D341Med (cell line): ENCODE measurements at regions not wholly inside any gene's neighbourhood (a gene's known extent, or its start where the extent isn't known, plus 50 kb on each side); places are given as distances from the start of the nearest gene placed in this dataset.

ENCODE experiments used
- DNase-seq: peaks from one replicate; pipeline ENCODE4 v3.0.0; 2012; ENCODE audit warnings: low spot score

DNA sequence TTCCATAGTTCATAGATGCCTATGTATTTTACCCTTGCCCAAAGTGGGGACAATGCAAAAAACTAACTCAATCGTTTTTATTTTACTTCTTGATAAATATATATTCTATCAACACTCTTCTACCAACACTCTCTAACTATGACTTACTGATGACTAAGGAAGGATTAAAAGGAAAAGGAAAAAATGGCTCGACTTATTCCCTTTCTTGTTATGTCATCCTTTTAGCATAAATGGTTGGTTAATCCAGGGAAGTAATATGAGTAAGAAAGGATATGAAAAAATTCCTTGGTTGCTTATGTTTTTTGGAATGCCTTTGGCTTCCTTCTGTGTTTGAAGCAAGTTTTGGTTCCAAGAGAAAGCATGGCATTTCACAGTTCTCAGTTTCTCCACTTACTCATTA lies 1087.1 kb downstream of the C4orf33 start:
- no peak for DNase-seq

DNA sequence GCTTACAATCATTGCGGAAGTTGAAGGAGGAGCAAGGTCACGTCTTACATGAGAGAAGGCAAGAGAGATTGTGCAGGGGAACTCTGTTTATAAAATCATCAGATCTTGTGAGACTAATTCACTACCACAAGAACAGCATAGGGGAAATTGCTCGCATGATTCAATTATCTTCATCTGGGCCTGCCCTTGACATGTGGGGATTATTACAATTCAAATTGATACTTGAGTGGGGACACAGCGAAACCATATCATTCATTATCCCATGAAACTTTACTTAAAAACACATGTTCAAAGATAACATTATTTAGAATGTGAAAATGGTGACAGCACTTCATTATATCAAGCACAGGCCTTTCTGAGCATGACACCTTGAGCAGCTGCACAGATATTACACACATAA lies 1087.8 kb downstream of the C4orf33 start:
- DNase-seq = no peak

DNA sequence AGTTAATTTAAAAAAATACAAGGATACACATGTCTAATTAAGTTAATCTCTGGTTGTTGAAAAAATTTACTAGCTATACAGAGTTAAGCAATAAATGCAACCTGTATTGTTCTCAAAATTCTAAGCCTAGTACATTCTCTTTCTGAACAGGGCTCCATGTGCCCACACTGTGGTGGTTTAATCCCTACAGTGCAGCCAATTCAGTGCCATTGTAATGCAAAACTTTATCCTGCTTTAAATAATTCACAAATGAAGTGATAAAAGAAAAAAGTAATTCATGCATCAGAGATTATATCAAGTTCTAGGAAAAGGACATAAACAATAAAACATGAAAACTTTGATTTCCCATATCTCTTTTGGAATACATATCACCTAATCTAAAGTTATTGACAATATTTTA lies 1089.2 kb downstream of the C4orf33 start:
- no peak for DNase-seq

DNA sequence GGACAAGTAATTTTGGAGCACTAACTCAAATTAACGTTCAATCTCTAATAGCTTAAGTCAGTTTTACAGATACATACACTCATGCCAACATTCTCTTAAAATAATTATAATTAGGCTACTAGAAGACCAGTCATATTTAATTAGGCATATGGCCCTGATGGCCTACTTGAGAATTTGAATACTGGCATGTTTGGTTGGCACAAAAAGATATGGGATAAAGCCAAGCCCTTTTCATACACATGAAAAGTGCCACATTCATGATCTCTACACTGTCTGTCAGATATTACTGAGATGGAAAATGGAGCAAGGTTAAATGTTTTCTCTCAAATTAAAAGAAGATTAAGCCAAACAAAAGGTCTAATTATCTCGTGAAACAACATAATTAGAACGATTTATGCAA lies 1091.0 kb downstream of the C4orf33 start:
- no peak for DNase-seq

DNA sequence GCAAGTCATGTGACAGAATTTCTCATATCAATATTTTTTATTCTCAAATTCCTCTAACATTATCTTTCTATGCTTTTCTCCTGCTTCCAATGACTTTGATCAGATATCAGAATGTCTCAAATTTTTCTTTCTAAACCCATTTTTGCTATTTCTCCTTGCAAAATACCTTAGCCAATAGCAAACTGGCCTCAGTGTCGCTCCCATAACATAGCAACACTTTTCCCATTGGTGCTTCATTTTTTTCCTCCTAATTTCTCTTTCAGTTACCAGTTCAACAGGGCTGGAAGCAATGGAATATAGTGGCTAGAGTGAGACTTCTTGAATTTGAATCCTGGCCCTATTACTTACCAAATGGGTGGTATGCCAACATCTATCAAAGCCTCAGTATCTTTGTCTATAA lies 1091.6 kb downstream of the C4orf33 start:
- DNase-seq = no peak

DNA sequence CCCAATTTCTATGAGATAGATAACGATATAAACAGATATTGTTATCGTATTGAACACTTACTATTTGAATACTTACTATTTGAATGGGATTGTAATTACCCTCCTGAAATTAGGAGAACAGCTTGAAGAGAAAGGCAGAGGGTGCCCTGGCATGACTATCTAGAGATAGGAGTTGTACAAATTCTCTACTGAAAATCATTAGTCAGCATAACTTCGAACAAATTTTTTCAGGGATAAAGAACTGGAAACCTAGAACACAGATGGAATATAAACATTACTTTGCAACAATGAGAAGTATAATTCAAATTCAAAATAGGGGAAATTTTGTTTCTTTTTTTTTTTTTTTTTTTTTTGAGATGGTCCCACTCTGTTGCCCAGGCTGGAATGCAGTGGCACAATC lies 1096.8 kb downstream of the C4orf33 start:
- DNase-seq = no peak

DNA sequence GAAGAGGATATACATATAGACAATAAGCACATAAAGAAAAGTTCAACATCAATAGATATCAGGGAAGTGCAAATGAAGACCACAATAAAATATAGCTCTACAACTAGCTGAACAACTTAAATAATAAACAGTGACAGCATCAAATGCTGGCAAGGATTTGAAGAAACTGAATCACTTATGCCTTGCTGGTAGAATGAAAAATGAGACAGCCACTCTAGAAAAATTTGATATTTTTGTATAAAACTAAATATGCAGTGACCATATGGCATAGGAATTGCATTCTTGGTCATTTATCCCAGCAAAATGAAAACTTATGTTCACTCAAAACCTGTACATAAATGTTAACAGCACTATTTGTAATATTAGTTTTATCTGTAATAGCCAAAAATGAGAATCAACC lies 1102.0 kb downstream of the C4orf33 start:
- DNase-seq = no peak

DNA sequence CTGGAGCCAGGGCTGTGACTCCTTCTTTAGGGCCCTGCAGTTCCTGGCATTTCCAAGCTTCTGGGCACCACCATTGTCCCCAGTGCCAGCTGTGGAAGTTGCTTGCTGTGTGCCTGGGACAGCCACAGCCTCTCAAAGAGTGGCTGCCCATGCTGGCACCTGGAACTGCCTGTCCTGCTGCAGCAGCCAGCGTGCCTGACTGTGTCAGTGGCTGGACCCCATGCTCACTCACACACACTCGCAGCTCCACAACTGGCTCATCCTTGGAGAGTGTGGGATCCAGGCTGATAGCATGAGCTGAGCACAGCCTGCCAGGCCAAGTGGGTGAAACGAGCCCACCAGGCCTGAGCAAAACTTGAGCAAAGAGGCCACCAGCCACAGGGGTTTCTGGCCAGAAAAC lies 1107.6 kb downstream of the C4orf33 start:
- DNase-seq = no peak

DNA sequence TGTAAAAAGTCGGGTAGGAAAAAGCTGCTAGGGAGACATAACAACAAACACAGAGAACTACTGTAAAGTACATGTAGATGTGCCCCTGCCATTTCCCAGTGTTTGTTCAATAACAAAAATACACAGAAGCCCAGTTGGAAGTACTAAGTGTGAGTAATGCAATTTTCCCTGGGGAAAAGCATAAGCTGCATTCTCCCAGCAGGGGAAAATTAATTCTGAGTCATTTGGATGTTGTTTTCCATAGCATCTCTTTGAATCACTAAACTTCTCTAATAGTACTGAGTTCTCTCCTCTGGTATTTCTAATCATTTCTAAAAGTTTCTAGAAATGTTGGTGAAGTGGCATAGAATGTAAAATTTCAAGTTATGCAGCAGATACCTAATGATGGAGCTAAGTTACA lies 1114.9 kb downstream of the C4orf33 start:
- no peak for DNase-seq

DNA sequence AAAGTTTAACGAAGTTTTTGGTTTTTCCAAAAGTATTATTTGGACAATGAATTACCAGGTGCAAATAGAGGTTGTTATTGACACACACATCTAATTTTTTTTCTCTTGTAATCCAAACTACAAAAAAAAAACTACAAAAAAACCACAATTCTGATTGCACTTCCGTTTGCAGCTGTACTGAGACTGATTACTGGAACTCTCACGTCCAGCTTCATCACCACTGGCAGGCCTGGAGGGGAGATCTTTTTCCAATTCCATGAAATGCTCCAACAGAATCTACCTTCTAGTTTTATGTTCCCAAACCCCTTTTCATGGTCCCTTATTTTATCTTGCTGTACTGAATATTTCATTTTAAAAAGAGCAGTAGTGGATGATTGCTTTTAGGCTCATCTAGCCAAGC lies 1118.3 kb downstream of the C4orf33 start:
- DNase-seq = no peak

DNA sequence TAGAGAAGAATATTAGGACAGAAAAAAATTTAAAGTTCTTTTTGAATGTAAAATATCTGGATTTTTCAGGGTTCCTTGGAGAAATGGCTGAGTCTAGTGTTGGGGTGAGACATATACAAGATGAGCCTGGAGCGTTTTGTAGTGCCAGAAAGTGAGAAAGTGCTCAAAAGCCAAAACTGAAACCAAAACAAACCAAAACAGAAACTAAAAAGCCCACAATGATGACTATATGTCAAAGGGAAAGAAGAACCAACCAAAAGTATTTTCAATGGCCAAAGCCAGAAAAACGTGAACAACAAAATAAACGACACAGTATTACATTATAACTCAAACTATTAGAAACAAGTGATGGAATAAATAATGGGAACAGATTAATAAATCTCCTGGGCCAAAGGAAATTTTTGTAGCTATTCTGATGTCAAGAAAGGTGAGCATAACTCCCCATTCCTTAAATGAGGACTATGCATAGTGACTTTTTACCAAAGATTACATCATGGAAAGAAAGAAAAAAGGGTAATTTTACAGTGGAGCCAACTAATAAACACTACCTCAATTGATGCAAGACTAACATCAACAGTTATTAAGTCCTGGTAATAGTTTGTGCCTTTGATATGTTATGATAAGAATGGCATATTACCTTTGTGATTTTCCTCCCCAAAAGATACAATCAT lies 1137.6 kb downstream of the C4orf33 start:
- DNase-seq = no peak

DNA sequence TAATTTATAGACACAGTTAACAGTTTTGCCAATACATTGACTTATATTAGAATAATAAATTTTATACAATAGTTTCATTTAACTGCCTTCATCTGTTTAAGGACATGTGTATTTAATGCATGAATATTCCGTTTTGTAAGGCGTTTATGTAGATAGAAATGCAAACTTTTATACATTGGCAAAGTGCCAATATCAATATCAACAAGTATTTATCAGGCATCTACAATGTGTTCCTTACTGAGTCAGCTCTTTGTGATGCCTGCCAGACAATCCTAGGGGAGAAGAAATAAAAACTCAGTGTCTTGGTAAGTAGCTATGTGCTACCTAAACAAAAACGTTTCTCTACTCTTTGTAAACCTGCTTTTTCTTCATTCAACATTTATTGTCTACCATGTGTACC lies 1142.2 kb downstream of the C4orf33 start:
- no peak for DNase-seq

DNA sequence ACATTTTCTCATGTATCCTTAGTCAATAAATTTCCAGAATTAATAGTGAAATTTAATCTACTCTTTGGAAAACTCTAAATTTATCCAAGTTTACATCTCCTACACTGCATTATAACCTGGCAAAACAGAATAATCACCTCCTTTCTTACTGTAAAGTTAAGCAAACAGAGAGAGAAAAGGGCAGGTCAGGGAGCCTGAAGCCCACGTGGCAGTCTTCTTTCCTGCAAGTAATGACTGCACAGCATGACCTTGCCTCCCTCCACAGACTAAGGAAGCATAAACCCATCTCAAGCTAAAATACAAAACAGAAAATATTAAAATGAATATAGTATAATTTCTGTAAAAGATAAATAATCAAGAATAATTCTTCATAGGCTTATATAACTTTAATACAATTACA lies 1153.0 kb downstream of the C4orf33 start:
- DNase-seq = no peak

DNA sequence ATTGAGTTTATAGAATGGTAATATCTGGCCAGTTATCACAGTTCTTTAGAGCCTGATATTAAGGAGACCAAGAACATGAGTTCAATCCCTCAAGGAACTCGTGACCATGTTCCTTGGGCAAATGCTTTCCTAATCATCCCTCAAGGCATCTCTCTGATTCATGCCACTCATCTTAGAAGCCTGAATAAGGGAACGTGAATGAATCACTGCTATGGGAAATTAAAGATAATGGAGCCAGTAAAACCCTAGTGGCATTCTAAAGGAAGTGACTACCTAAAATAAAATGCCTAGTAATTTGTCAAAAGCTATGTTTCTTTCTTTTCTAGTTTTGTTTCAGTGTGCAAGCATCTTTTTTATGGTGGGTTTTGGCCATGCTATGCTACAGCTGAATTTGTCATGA lies 1161.3 kb downstream of the C4orf33 start:
- DNase-seq = no peak

DNA sequence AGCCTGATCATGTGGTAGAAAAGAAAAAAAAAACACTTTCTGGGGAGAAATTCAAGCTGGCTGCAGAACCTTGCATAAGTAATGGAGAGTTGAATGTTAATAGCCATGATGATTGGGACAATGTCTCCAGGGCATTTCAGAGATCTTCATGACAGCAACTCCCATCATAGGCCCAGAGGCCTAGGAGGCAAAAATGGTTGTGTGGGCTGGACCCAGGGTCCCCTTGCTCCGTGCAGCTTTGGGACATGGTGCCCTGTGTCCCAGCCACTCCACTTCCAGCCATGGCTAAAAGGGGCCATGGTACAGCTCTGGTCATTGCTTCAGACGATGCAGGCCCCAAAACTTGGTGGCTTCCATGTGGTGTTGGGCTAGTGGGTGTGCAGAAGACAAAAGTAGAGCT lies 1170.9 kb downstream of the C4orf33 start:
- no peak for DNase-seq

DNA sequence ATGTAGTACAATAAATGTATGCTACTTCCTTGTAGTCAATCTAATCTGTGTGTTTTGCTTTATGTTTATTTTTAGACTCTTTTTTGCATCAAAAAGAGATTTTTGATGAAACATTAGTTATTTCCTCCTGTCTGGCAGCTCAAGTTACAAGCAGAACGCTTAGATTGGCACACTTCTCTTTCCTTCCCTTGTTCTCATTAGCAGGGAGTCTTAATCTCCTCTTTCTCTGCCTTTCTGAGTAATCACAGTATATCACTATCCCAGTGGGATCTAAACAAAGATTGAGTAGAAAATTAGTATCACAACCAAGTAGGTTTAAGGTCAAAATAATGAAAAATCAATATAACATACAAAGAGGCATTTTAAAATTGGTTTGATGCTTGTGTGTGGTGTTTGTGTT lies 1192.6 kb downstream of the C4orf33 start:
- no peak for DNase-seq

DNA sequence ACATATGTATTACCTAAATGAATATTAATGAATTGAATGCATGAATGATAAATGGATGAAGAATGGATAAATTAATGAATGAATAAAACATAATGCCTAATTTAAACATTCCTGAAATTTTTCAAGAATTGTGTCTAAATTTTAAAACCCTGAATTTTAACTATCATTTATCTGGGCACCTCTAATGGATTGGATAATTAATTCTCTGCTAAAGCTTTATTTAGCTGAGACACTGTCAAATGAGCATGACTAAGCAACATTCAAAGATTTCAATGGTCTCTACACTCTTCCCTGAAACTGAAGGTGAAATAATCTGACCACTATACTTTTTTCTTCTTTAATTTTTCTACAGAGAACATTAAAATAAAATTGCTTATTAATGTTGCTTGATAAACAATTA lies 1197.7 kb downstream of the C4orf33 start:
- DNase-seq = no peak

DNA sequence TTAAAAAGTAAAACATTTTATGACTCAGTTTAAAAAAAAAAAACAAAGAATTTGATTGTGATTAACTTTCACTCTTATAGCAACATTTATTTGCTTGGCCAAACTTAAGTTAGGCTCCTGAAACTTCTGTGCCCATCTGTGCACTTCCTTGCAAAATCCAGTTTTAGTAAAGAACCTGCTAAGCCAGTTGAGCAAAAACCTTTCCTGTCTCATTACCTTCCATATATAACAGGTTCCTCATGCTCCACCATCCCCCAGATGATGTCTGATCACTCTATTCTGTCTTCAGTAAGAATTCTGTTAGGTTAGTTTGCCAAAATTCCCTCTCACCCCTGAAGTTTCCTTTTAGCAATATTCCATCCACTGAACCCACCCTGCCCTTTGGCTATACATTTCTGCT lies 1200.5 kb downstream of the C4orf33 start:
- no peak for DNase-seq

DNA sequence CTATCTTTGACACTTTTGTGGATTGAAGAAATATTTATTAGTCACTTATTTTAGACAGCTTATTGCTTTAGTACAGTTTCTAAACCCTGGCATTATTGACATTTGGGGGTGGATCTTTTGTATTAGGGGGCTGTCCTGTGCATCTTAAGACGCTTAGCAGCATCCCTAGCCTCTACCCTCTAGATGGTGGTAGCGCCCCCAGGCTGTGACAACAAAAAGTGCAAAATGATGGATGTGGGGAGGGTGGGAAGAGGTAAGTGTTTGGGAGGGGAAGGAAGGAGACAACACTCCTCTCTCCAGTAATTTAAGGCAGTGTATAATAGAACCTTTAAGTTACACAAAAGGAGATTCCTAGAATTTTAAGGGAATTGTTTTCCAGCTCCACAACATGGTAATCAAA lies 1210.6 kb downstream of the C4orf33 start:
- no peak for DNase-seq

DNA sequence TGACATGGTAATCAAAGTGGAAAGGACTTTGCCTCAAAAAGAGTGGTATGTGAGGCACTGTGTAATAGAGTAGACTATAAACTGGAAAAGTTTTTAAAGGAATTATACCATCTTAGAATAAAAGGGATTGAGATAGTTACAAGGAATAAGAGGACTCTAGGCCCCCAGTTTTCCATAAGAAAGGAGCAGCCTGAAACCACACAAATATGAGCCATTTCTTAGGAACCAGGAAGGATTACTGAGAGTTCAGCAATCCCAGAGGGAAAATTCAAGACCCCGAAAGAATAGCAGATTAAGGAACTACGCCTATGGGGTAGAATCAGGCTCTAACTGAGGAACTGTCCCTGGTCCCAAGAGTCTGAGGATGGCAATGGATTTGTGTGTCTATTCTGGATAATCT lies 1213.3 kb downstream of the C4orf33 start:
- DNase-seq = no peak

DNA sequence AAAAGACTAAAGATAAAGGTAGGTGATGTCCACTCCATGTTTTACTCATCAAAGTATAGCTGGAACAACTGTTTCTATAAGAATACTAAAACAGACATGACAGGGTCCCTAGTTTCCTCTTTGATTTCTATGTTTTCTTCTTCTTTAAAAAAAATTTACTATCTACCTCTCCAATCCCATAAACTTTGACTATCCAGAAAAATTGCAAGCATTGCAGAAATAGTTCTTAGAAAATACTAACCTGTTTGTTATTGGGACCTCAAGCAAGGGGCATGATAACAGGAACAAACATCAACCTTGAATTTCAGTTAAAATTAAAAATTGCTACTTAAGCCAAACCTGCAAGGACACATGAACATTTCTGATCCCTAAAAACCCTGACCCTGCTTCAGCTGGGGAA lies 1226.5 kb downstream of the C4orf33 start:
- no peak for DNase-seq

DNA sequence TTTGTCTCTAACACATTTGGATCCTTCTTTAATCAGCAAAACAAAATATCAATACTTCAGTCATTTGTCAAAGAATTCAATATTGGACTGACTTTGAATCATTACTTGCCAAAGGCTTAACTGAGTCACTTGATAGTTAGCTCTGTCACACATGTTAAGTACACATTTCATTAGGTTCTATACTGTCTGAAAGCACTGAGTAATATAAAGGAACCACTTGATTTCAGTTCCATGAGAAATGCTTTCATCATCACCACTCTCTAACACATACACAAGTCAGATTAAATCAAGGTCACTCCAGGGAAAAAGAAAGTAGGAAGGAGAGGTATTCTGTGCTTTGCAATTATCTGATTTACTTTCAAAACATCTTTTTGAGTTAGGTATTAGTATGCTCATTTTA lies 1233.1 kb downstream of the C4orf33 start:
- DNase-seq = no peak

DNA sequence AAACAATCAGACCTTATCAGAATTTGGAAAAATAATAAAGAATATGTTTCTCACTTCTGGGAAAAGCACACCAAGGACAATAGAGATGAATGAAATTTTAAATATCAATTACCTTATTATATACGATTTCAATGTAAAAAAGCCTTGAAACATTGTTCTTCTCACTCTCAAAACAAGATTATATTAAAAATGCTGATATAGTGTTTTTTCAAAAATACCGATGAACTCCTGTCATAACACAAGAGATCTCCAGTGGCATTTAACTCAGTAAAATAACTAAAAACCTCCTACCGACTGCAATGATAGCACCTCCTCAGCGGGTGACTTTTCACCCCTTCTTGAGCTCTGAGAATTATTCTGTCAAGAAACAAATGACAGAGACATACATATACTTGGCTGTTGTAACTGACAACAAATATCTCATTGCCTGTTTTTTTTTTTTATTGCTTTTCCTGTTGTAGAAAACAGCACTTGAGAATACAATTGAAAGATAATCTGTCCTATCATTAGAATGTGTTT lies 1237.3 kb downstream of the C4orf33 start:
- DNase-seq = no peak

DNA sequence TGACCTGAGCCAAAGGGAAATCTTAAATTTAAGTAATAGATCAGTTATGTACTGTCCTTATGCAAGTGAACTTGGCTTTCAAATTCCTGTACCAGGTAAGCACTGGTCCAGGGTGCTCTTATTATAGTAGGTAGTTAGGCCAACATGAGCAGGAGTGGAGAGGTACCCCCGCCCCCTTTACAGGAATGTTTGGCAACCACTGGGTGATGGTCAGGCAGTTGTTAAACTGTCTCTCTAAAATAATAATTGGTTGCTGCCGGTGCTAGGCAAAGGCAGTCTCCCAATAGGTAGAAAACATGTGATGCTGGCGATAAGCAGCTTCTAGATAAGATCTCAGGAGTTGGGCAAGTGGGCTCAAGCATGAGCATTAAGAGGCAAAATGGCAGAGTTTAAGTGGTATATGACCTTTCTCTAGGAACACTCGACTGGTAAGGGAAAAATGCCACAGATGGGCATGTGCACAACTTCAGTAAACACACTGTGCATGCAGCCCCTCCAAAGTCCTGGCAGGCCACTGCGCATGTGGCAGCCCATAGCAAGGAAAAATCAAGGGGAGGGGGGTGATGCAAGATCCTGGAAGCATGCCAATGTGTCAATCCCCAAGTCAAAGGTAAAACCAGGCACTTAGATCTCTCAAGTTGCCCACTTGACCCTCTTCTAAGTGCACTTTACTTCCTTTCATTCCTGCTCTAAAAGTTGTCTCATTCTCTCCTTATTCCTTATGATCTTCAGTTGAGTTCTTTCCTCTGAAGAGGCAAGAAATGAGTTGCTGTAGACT lies 1239.7 kb downstream of the C4orf33 start:
- DNase-seq = no peak
